ENCODE measurements at regions not wholly inside any gene's neighbourhood (a gene's known extent, or its start where the extent isn't known, plus 50 kb on each side); places are given as distances from the start of the nearest gene placed in this dataset.

- TF ChIP-seq POLR2A (IDR thresholded peaks at IDR 0.05; ENCODE audit: low read depth, low read length) (no peak), TAF1 (IDR thresholded peaks at IDR 0.05; ENCODE audit: borderline replicate concordance, low read depth, low read length) (no peak)
- FAIRE-seq = no peak
- DNase-seq (ENCODE audit: insufficient read length) = no peak
Observed at GRCh38 chr5:155591273-155591672, 577.7 kb downstream of the KIF4B start.

DNA sequence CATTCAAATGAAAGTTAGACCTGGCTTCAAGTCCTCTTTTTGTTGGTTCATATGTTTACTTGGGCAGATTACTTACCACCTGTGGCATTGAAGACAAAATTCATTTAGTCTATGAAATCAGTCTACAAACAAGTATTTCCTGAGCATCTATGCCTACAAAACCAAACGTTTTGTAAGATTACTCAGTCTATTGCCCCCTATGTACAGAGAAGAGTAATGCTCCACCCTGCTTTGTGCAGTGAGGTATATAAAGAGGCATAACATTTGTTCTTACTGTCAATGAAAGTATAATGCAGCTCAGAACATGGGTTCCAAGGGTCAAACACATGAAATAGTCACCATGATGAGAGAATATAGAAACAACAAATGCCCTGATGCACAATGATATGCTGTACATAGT lies 580.7 kb downstream of the KIF4B start:
- TF ChIP-seq POLR2AphosphoS5 (IDR thresholded peaks at IDR 0.05; ENCODE audit: low read depth, low read length) = no peak
- no peak for TF ChIP-seq POLR2A (IDR thresholded peaks at IDR 0.05; ENCODE audit: low read depth, low read length)
- TF ChIP-seq TAF1 (IDR thresholded peaks at IDR 0.05; ENCODE audit: borderline replicate concordance, low read depth, low read length) = no peak
- FAIRE-seq (no peak), DNase-seq (ENCODE audit: insufficient read length) (no peak)

DNA sequence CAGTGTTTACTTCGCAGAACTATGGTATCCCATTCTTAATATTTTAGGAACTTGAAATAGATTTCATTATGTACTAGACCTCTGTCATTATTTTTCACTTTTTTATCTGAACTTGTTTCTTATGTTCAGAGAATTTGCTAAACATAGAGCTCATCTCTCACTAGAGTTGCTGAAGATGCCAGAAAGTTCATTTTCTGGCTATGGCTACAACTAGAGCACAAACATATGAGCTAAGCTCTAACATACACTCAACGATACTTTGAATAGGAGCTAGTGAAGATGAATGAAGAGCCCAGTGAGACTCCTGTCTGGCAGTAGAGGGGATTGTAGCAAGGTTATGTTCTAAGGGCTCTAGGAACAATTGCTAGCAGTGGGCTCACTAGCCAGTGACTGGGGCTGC lies 582.2 kb downstream of the KIF4B start:
- FAIRE-seq = no peak

DNA sequence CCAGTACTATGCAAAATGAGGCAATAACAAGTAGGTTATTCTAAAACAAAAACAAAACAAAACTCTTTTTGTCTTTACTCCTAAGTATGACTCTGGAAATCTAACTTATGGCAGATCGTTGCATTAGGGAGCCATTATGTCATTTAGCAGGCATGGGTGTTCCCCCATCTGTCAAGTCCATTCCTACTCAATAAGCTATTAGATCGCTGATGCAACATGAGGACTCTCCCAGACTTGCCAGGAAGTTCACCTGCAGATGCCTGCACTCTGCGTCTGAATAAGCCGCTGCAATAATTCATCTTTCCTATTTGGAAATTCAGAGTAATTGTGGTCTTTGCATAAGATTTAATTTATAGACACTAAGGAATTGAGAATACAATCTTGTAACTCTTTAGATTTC lies 585.0 kb downstream of the KIF4B start:
- no peak for DNase-seq (ENCODE audit: insufficient read length)
- TF ChIP-seq TAF1 (IDR thresholded peaks at IDR 0.05; ENCODE audit: borderline replicate concordance, low read depth, low read length) (no peak), POLR2A (IDR thresholded peaks at IDR 0.05; ENCODE audit: low read depth, low read length) (no peak), POLR2AphosphoS5 (IDR thresholded peaks at IDR 0.05; ENCODE audit: low read depth, low read length) (no peak)
- FAIRE-seq = no peak

More for the DNA sequence above, 582.2 kb downstream of the KIF4B start:
- TF ChIP-seq POLR2AphosphoS5 (IDR thresholded peaks at IDR 0.05; ENCODE audit: low read depth, low read length) (no peak), TAF1 (IDR thresholded peaks at IDR 0.05; ENCODE audit: borderline replicate concordance, low read depth, low read length) (no peak), POLR2A (IDR thresholded peaks at IDR 0.05; ENCODE audit: low read depth, low read length) (no peak)
- DNase-seq (ENCODE audit: insufficient read length) = no peak

DNA sequence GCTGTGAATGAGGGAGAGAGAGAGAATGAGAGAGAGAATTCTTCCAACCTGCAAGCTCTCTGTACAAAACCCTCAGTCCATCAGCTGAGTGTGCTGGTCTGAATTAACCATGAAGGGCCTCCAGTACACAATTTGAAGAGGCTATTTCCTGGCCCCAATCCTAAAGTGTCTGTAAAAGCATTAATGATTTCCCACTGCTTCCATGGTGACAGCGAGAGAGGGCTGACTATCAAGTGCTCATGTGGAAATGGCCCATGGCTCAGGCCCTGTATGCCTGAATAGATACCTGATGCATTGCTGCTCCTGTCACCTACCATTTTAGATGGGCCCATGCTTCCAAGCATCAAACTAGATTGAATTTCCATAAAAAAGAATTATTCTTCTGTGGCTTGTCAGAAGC lies 592.4 kb downstream of the KIF4B start:
- TF ChIP-seq POLR2A (IDR thresholded peaks at IDR 0.05; ENCODE audit: low read depth, low read length) = no peak
- TF ChIP-seq TAF1 (IDR thresholded peaks at IDR 0.05; ENCODE audit: borderline replicate concordance, low read depth, low read length) = no peak
- no peak for TF ChIP-seq POLR2AphosphoS5 (IDR thresholded peaks at IDR 0.05; ENCODE audit: low read depth, low read length)
- FAIRE-seq (no peak), DNase-seq (ENCODE audit: insufficient read length) (no peak)

GRCh38 chr5:155616779-155617392 lies 603.3 kb downstream of the KIF4B start:
- DNase-seq (ENCODE audit: insufficient read length) = peak; percentile 15
- TF ChIP-seq POLR2AphosphoS5 (IDR thresholded peaks at IDR 0.05; ENCODE audit: low read depth, low read length) = no peak
- TF ChIP-seq TAF1 (IDR thresholded peaks at IDR 0.05; ENCODE audit: borderline replicate concordance, low read depth, low read length) = no peak
- TF ChIP-seq POLR2A (IDR thresholded peaks at IDR 0.05; ENCODE audit: low read depth, low read length) = no peak
- FAIRE-seq = no peak

- TF ChIP-seq POLR2A (IDR thresholded peaks at IDR 0.05; ENCODE audit: low read depth, low read length) = no peak
- DNase-seq (ENCODE audit: insufficient read length) (no peak), FAIRE-seq (no peak)
Observed at GRCh38 chr5:155619688-155620087, 606.1 kb downstream of the KIF4B start.

DNA sequence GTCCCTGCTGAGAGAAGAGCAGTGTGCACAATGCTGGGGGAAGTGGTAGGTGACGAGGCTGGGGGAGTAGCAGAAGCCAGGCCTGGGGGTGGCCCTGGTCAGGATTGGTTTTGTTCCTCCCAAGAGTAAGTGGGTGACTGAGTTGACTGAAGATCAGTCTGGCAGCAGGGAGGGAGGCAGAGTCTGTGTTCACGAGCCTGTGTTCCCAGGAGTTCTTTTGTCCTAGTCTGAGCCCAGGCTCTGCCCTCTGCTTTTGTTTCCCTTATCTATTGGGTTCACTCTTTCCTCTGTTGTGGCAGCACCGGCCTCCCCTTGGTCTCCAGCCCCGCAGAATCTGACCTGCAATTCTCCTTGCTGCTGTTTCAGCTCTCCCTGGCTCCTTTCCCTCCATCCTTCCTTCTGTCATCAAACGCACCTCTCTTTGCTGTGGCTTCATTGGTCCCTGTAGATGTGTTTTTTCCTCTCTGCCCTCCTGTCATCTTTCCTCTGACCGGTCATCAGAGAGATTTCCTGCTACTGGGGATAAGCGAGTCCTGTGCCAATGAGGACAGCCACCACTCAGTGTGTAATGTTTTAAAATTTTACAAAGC lies 607.4 kb downstream of the KIF4B start:
- FAIRE-seq = no peak
- DNase-seq (ENCODE audit: insufficient read length) = no peak
- TF ChIP-seq TAF1 (IDR thresholded peaks at IDR 0.05; ENCODE audit: borderline replicate concordance, low read depth, low read length) = no peak
- TF ChIP-seq POLR2A (IDR thresholded peaks at IDR 0.05; ENCODE audit: low read depth, low read length) = no peak
- no peak for TF ChIP-seq POLR2AphosphoS5 (IDR thresholded peaks at IDR 0.05; ENCODE audit: low read depth, low read length)

- FAIRE-seq (no peak), DNase-seq (ENCODE audit: insufficient read length) (no peak)
- TF ChIP-seq POLR2AphosphoS5 (IDR thresholded peaks at IDR 0.05; ENCODE audit: low read depth, low read length) = no peak
- no peak for TF ChIP-seq TAF1 (IDR thresholded peaks at IDR 0.05; ENCODE audit: borderline replicate concordance, low read depth, low read length)
- TF ChIP-seq POLR2A (IDR thresholded peaks at IDR 0.05; ENCODE audit: low read depth, low read length) = no peak
Observed at GRCh38 chr5:155624597-155625241, 611.2 kb downstream of the KIF4B start.

DNA sequence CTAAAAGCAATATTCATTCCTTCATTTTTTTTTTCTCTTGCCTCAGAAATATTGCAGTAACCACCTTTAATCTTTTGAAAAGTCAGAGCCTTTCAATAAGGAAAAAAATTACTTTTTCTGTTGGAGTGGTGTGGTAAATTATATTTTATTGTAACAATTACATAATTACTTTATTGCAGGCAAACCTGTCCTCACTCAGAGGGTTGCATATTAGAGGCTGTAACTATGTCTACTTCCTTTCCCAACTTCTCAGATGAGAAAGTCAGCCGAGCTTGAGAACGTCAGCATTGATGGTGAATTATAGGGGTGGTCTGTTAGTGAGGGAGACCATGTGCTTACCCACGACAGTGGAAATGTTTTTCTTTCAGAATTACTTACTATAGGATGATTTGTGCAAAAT lies 611.8 kb downstream of the KIF4B start:
- DNase-seq (ENCODE audit: insufficient read length) (no peak), FAIRE-seq (no peak)
- TF ChIP-seq POLR2AphosphoS5 (IDR thresholded peaks at IDR 0.05; ENCODE audit: low read depth, low read length) (no peak), POLR2A (IDR thresholded peaks at IDR 0.05; ENCODE audit: low read depth, low read length) (no peak), TAF1 (IDR thresholded peaks at IDR 0.05; ENCODE audit: borderline replicate concordance, low read depth, low read length) (no peak)

GRCh38 chr5:155625897-155626543 lies 612.5 kb downstream of the KIF4B start:
- no peak for FAIRE-seq
- TF ChIP-seq TAF1 (IDR thresholded peaks at IDR 0.05; ENCODE audit: borderline replicate concordance, low read depth, low read length) (no peak), POLR2A (IDR thresholded peaks at IDR 0.05; ENCODE audit: low read depth, low read length) (no peak), POLR2AphosphoS5 (IDR thresholded peaks at IDR 0.05; ENCODE audit: low read depth, low read length) (no peak)
- no peak for DNase-seq (ENCODE audit: insufficient read length)

- DNase-seq (ENCODE audit: insufficient read length) (no peak), FAIRE-seq (no peak)
- no peak for TF ChIP-seq POLR2A (IDR thresholded peaks at IDR 0.05; ENCODE audit: low read depth, low read length)
- no peak for TF ChIP-seq POLR2AphosphoS5 (IDR thresholded peaks at IDR 0.05; ENCODE audit: low read depth, low read length)
- no peak for TF ChIP-seq TAF1 (IDR thresholded peaks at IDR 0.05; ENCODE audit: borderline replicate concordance, low read depth, low read length)
Observed at GRCh38 chr5:155626592-155626991, 613.0 kb downstream of the KIF4B start.

All from GM12892 (cell line).